GM10248 (cell line): ENCODE measurements at regions not wholly inside any gene's neighbourhood (a gene's known extent, or its start where the extent isn't known, plus 50 kb on each side); places are given as distances from the start of the nearest gene placed in this dataset.

Experiments used
- CTCF ChIA-PET: fragments of 300-600 bp; sonication (Branson Sonifier 250); formaldehyde crosslinking; extraction: SDS; loops from one replicate; lab custom pipeline; 2021; ENCODE audit warnings: antibody characterized with exemption; lab: Yijun Ruan, JAX
- POLR2A ChIA-PET: fragments of 350-650 bp; sonication (Branson Sonifier 250); formaldehyde crosslinking; extraction: SDS; loops from one replicate; lab custom pipeline; 2020; ENCODE audit warnings: antibody characterized with exemption; lab: Yijun Ruan, JAX
- DNase-seq: peaks from one replicate; pipeline ENCODE4 v3.0.0; 2012; ENCODE audit errors: extremely low spot score
- CTCF ChIP-seq: IDR thresholded peaks from 2 replicates; pipeline ENCODE4 v1.5.1; 2012; ENCODE audit warnings: mild to moderate bottlenecking, low read depth; ENCODE audit errors: extremely low read depth, missing control alignments, control extremely low read depth

DNA sequence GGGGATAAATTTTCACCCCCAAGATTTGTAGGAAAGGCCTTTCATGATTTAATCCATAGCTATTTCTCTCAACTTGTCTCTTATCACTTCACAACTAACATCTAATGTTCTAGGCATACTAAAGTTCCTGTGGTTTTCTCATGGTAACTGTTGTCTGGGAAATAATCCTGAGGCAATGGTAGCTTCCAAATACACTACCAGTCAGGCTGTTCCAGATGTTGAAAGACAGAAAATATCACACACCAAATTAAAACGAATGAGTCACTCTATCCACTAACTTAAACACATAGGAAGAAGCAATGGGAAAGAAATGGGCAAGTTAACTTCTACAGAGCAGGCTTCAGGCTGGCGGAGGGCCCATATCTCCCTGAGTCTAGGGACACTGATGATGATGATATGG, 77.7 kb upstream of the MYO16 start:
- POLR2A ChIA-PET: no interaction called here
- TF ChIP-seq CTCF: no peak
- no peak for DNase-seq
- CTCF ChIA-PET: interaction anchor here (1.7 kb wide), 1 partner anchor 15 kb away, joined by 4 read pairs; no protein-coding TSS in a partner anchor

- no peak for TF ChIP-seq CTCF
- ChIA-PET POLR2A (no interaction called here), CTCF (no interaction called here)
- DNase-seq: no peak
These were observed 70.9 kb upstream of the MYO16 start for GRCh38 chr13:108558489-108558888.

- DNase-seq: no peak
- TF ChIP-seq CTCF: no peak
- ChIA-PET POLR2A (no interaction called here), CTCF (no interaction called here)
These were observed 69.3 kb upstream of the MYO16 start for GRCh38 chr13:108560093-108560492.

DNA sequence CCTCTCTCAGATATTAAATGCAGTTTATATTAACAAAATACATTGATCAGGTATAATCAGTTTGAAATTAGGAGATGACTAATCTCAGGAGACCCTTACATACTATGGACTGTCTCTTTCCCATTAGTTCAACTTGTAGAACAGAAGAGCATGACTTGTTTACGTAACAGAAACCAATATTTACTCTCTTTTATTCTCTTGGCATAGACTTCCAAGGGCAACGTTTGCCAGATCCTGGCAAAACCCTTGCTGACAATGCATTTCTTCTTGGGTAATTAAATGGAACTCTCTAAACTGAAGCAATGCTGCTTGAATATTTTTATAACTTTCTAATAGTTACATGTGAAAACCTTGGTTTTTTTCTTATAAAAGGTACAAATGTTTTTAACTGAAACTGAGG, 68.3 kb upstream of the MYO16 start:
- DNase-seq: no peak
- CTCF ChIA-PET: no interaction called here
- no peak for TF ChIP-seq CTCF
- POLR2A ChIA-PET: no interaction called here

DNA sequence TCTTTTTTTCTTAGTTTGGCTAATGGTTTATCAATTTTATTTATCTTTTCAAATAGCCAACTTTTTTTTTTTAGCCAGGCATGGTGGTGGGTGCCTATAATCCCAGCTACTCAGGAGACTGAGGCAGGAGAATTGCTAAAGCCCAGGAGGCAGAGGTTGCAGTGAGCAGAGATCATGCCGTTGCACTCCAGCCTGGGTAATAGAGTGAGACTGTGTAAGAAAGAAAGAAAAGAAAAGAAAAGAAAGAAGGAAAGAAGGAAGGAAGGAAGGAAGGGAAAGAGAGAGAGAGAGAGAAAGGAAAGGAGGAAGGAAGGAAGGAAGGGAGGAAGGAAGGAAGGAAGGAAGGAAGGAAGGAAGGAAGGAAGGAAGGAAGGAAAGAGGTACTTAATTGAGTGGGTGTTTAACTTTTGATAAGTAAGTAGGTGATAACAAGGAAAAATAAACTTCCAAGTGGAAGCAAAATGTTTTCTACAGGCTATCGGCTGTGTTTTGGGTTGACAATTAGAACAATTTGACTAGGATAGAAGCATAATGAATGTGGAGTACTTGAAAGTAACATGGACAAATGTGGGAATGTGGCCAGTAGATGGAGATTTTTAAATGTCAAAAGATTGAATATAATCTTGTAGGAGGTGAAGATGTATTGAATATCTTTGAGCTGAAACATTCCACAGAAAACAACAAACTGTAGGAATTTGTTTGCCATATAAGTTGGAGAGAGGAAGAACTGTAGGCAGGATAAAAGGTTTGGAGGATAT, 62.8 kb upstream of the MYO16 start:
- CTCF ChIA-PET: interaction anchor here (1.6 to 2.3 kb wide), 2 partner anchors 15 to 27 kb away, joined by 4 to 6 read pairs; no protein-coding TSS in a partner anchor
- DNase-seq: no peak
- POLR2A ChIA-PET: no interaction called here
- no peak for TF ChIP-seq CTCF

GRCh38 chr13:108572782-108573211, 56.6 kb upstream of the MYO16 start:
- TF ChIP-seq CTCF: no peak
- no peak for DNase-seq
- ChIA-PET POLR2A (no interaction called here), CTCF (no interaction called here)
